Astrocyte of the cerebellum (primary cell): ENCODE measurements at regions not wholly inside any gene's neighbourhood (a gene's known extent, or its start where the extent isn't known, plus 50 kb on each side); places are given as distances from the start of the nearest gene placed in this dataset.
"Not testable (repeated sequence)": the region's sequence is repeated elsewhere in the genome, so short reads cannot be mapped to it uniquely, and the experiment has no call there.

Source experiments
- DNase-seq: peaks from one replicate; pipeline ENCODE4 v3.0.0-alpha.2; 2011; ENCODE audit warnings: low read depth
- H3K4me3 ChIP-seq: 2 replicates; pipeline ENCODE4 v1.5.1; 2011; ENCODE audit warnings: mild to moderate bottlenecking, low read depth, low read length, moderate library complexity
- CTCF ChIP-seq: IDR thresholded peaks from 2 replicates; pipeline ENCODE4 v1.5.1; 2012; ENCODE audit warnings: low read length, low read depth, moderate library complexity, mild to moderate bottlenecking; ENCODE audit errors: missing control alignments
- in situ Hi-C: cut with HindIII; loops from 2 replicates; pipeline ENCODE4 v1.10.0; 2017; ENCODE audit warnings: low sequenced_read_pairs

DNA sequence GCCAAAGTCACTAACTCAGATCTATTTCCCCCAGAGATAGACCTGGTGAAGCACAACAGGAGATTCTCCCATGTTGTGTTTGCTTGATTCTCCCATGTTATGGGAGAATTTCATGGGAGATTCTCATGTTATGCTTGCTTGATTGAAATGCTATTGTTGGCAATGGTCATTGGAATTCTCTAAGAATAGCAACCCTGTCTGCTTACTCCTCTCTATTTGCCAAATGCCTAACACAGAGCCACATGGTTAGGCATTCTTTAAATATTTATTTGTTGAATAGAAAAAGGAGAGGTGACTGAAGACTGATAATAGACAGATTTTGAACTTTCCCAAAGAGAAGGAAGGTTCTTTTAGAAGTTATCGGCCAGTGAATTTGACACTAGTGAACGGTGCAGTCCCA lies 111.5 kb upstream of the MPHOSPH6 start:
- no peak for DNase-seq
- in situ Hi-C loops: no loop called here
- no peak for TF ChIP-seq CTCF
- no peak overlapping the region for H3K4me3 ChIP-seq

- in situ Hi-C loops: no loop called here
- no peak for TF ChIP-seq CTCF
- DNase-seq: no peak
- H3K4me3 ChIP-seq: no peak overlapping the region
Observed at GRCh38 chr16:82280867-82281266, 110.8 kb upstream of the MPHOSPH6 start.

DNA sequence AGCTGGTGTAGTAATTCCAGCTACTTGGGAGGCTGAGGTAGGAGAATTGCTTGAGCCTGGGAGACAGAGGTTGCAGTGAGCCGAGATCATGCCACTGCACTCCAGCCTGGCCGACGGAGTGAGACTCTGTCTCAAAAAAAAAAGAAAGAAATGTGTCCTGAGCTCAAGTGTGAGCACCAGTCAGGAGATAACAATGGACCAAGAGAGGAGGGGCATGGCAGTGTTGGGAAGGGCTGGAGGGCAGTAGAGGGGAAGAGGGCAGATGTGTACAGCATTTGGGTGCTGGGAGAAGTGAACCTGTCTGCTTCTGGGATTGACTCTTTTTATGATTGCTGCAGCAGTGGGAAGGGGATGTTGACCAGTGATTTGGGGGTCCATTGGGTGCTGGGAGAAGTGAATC lies 105.3 kb upstream of the MPHOSPH6 start:
- DNase-seq, H3K4me3 ChIP-seq, in situ Hi-C loops: not testable (repeated sequence)

DNA sequence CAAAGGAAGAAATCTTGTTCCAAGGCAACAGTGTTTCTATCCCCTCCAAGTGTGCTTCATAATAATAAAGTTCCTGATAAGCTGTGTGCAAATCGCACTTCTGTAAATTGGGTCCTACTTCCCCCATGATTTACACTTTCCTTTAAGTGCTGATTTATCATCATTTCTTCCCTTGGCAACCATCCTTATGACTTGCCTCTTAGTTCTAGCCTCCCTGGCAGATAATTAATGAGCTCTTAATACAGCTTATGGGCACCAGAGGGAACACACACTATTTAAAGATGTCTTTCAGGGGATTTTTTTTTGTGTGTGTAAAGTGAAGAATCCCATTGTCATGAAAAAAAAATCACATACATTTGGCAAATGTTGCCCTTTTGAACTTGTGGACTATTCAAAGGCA lies 101.6 kb upstream of the MPHOSPH6 start:
- TF ChIP-seq CTCF: no peak
- no peak overlapping the region for H3K4me3 ChIP-seq
- no peak for DNase-seq
- in situ Hi-C loops: no loop called here

DNA sequence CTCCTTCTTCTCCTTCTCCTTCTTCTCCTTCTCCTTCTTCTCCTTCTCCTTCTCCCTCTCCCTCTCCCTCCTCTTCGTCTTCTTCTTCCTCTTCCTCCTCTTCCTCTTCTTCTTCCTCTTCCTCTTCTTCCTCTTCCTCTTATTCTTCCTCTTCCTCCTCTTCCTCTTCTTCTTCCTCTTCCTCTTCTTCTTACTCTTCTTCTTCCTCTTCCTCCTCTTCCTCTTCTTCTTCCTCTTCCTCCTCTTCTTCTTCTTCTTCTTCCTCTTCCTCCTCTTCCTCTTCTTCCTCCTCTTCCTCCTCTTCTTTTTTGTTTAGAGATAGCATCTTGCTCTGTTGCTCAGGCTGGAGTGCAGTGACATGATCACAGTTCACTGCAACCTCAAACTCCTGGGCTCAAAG lies 97.7 kb upstream of the MPHOSPH6 start:
- in situ Hi-C loops, DNase-seq, H3K4me3 ChIP-seq: not testable (repeated sequence)

GRCh38 chr16:82265809-82266208 lies 95.8 kb upstream of the MPHOSPH6 start:
- DNase-seq: no peak
- in situ Hi-C loops: no loop called here

GRCh38 chr16:82264756-82265155 lies 94.7 kb upstream of the MPHOSPH6 start:
- no peak for DNase-seq
- H3K4me3 ChIP-seq: no peak overlapping the region
- in situ Hi-C loops: no loop called here
- TF ChIP-seq CTCF: no peak

More at GRCh38 chr16:82265809-82266208, 95.8 kb upstream of the MPHOSPH6 start:
- TF ChIP-seq CTCF: no peak
- H3K4me3 ChIP-seq: no peak overlapping the region

DNA sequence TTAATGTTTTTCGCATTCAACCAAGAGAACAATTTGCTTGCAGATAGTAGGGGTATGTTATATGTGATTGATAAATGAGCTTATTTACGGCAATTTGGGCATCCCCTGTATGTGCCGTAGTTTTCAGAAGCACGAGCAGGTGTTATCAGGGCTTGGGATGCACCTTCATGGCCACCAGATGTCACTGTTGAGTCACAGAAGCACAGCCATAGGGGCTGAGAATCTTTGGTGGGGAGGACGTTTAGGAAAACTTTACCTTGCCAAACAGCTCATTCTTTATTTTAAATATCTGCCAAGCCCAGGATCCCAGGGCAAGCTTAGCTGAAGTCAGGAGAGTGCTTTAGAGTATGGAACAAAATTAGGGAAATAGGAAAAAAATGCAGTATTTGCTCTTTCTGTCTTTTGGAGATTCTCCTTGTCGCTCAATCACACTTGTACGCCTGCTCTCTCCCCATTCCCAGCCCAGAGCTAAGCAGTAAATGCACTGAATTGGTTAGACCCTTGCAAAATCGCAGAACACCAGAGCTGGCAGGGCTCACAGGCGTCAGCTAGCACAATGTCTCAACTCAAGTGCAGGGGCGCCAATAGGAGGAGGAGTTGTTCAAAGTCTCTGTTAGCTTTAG lies 93.6 kb upstream of the MPHOSPH6 start:
- DNase-seq: peak; percentile 26
- in situ Hi-C loops: no loop called here
- no peak overlapping the region for H3K4me3 ChIP-seq
- TF ChIP-seq CTCF: peak; percentile 98
